ENCODE measurements at regions not wholly inside any gene's neighbourhood (a gene's known extent, or its start where the extent isn't known, plus 50 kb on each side); places are given as distances from the start of the nearest gene placed in this dataset.

DNA sequence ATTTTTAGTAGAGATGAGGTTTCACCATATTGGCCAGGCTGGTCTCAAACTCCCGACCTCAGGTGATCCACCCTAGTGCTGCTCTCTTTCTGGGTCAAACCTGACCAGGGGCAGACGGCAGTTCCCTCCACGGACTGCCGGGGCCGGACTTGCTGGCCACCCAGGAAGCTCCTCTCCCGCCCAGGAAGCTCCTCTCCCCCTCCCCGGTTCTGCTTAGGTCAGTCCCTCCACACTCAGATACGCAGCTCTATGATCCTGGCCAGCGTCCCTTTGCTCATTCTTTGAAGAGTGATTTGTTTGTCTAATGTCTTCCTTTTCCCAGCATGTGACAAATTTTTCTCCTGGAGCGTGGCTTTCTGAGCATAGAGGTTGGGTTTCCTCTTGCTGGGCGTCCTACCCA is 125.3 kb upstream of the B3GAT1 start:
- H3K4me3 ChIP-seq: no peak overlapping the region
- H3K36me3 ChIP-seq: no peaks in the 10 kb centered on the region
- intact Hi-C loops (cut with DNase I): no loop called here
- no peak overlapping the region for H3K27ac ChIP-seq
- ATAC-seq (no peak), DNase-seq (peak in 1 of 3 donors; percentile 14)
- no peaks in the 10 kb centered on the region for H3K27me3 ChIP-seq
- TF ChIP-seq POLR2A (IDR thresholded peaks at IDR 0.05) (no peak), CTCF (IDR thresholded peaks at IDR 0.05) (no peak)
- WGBS (ENCODE audit: insufficient coverage, low coverage, low lambda C conversion rate, missing lambda C conversion rate): 31% methylated on average over 4 of the region's 11 CpGs
- no peaks in the 10 kb centered on the region for H3K9me3 ChIP-seq
- H3K4me1 ChIP-seq: no peaks in the 10 kb centered on the region

- intact Hi-C loops (cut with DNase I): no loop called here
- H3K27ac ChIP-seq: no peak overlapping the region
- TF ChIP-seq POLR2A (IDR thresholded peaks at IDR 0.05) (no peak), CTCF (IDR thresholded peaks at IDR 0.05) (no peak)
- ATAC-seq: no peak
- H3K27me3 ChIP-seq: no peaks in the 10 kb centered on the region
- peak in 1 of 3 donors; percentile 19 for DNase-seq
- H3K36me3 ChIP-seq: no peaks in the 10 kb centered on the region
- WGBS (ENCODE audit: insufficient coverage, low coverage, low lambda C conversion rate, missing lambda C conversion rate): 46% methylated on average over 6 of the region's 8 CpGs
- no peaks in the 10 kb centered on the region for H3K9me3 ChIP-seq
- no peak overlapping the region for H3K4me3 ChIP-seq
- no peaks in the 10 kb centered on the region for H3K4me1 ChIP-seq
These were observed 124.6 kb upstream of the B3GAT1 start for GRCh38 chr11:134536677-134537076.

GRCh38 chr11:134536219-134536618 is 124.2 kb upstream of the B3GAT1 start:
- intact Hi-C loops (cut with DNase I): no loop called here
- H3K27ac ChIP-seq: no peak overlapping the region
- no peak for TF ChIP-seq CTCF (IDR thresholded peaks at IDR 0.05)
- TF ChIP-seq POLR2A (IDR thresholded peaks at IDR 0.05): no peak
- ATAC-seq (no peak), DNase-seq (peak in 1 of 3 donors; percentile 28)
- no peaks in the 10 kb centered on the region for H3K9me3 ChIP-seq
- H3K36me3 ChIP-seq: no peaks in the 10 kb centered on the region
- 50% methylated on average over 6 of the region's 15 CpGs for WGBS (ENCODE audit: insufficient coverage, low coverage, low lambda C conversion rate, missing lambda C conversion rate)
- H3K4me1 ChIP-seq: no peaks in the 10 kb centered on the region
- H3K27me3 ChIP-seq: no peaks in the 10 kb centered on the region
- no peak overlapping the region for H3K4me3 ChIP-seq

GRCh38 chr11:134535029-134536025 is 123.3 kb upstream of the B3GAT1 start:
- H3K27ac ChIP-seq: no peak overlapping the region
- WGBS (ENCODE audit: insufficient coverage, low coverage, low lambda C conversion rate, missing lambda C conversion rate): 70% methylated on average over 6 of the region's 22 CpGs
- H3K36me3 ChIP-seq: no peaks in the 10 kb centered on the region
- H3K27me3 ChIP-seq: no peaks in the 10 kb centered on the region
- ATAC-seq (no peak), DNase-seq (peak in 1 of 3 donors; percentile 37)
- TF ChIP-seq POLR2A (IDR thresholded peaks at IDR 0.05): no peak
- TF ChIP-seq CTCF (IDR thresholded peaks at IDR 0.05): no peak
- no peaks in the 10 kb centered on the region for H3K4me1 ChIP-seq
- H3K9me3 ChIP-seq: no peaks in the 10 kb centered on the region
- intact Hi-C loops (cut with DNase I): no loop called here
- no peak overlapping the region for H3K4me3 ChIP-seq

Data from right lobe of liver (tissue), 6 donors.